PC-3 (cell line): ENCODE measurements at regions not wholly inside any gene's neighbourhood (a gene's known extent, or its start where the extent isn't known, plus 50 kb on each side); places are given as distances from the start of the nearest gene placed in this dataset.
A peak's percentile ranks its signal among the peaks of the same experiment; 100 is the strongest.

Source experiments
- ATAC-seq: fragments of 200-7000 bp; cut with Tn5 transposase; 2 replicates; pipeline ENCODE4 v1.9.1; 2020; ENCODE audit warnings: mild to moderate bottlenecking, moderate library complexity
- BruUV-seq: library from RNA; stranded (reverse); fragments of 400-500 nt; replicated peaks from 2 replicates; lab custom pipeline; 2021; lab: Mats Ljungman, UMichigan
- CTCF ChIA-PET: fragments of 300-600 bp; sonication (Branson Sonifier 250); formaldehyde crosslinking; loops from one replicate; lab custom pipeline; 2022; ENCODE audit warnings: antibody characterized with exemption; lab: Charles Lee
- POLR2A ChIA-PET: fragments of 300-600 bp; sonication (Branson Sonifier 250); formaldehyde crosslinking; loops from one replicate; lab custom pipeline; 2022; ENCODE audit warnings: antibody characterized with exemption; ENCODE audit not compliant: unreplicated experiment; lab: Charles Lee
- DNase-seq: peaks from one replicate; pipeline ENCODE4 v3.0.0-alpha.2; 2015
- H2AFZ ChIP-seq: fragments of 300-600 bp; sonication (generic); 2 replicates; pipeline ENCODE4 v1.6.0; 2016; ENCODE audit warnings: antibody characterized with exemption, low read length
- H3F3A ChIP-seq: fragments of 300-600 bp; sonication (generic); one replicate; pipeline ENCODE4 v1.6.0; 2017; ENCODE audit warnings: antibody characterized with exemption, low read length, control low read depth, mild to moderate bottlenecking; ENCODE audit not compliant: unreplicated experiment
- H3K27ac ChIP-seq: fragments of 300-600 bp; sonication (generic); 2 replicates; pipeline ENCODE4 v1.5.1; 2016; ENCODE audit warnings: mild to moderate bottlenecking, low read length
- H3K27me3 ChIP-seq: fragments of 300-600 bp; sonication (generic); 2 replicates; pipeline ENCODE4 v1.6.1; 2016; ENCODE audit warnings: low read length, mixed read lengths
- H3K36me3 ChIP-seq: fragments of 300-600 bp; sonication (generic); 2 replicates; pipeline ENCODE4 v1.6.1; 2016; ENCODE audit warnings: low read depth, mixed run types, low read length, mixed read lengths
- H3K4me1 ChIP-seq: fragments of 300-600 bp; sonication (generic); 2 replicates; pipeline ENCODE4 v1.5.1; 2016; ENCODE audit warnings: low read length; ENCODE audit not compliant: insufficient read depth
- H3K4me2 ChIP-seq: fragments of 300-600 bp; sonication (generic); 2 replicates; pipeline ENCODE4 v1.6.0; 2016; ENCODE audit warnings: low read length
- H3K4me3 ChIP-seq: fragments of 300-600 bp; sonication (generic); 2 replicates; pipeline ENCODE4 v1.5.1; 2016; ENCODE audit warnings: mild to moderate bottlenecking, low read length, mixed read lengths
- H3K79me2 ChIP-seq: fragments of 300-600 bp; sonication (generic); 2 replicates; pipeline ENCODE4 v1.6.1; 2017; ENCODE audit warnings: low read length, mixed read lengths
- H3K9ac ChIP-seq: fragments of 300-600 bp; sonication (generic); 2 replicates; pipeline ENCODE4 v1.6.0; 2016; ENCODE audit warnings: mild to moderate bottlenecking, low read length
- H3K9me2 ChIP-seq: fragments of 300-600 bp; sonication (generic); replicated peaks from 2 replicates; pipeline ENCODE4 v1.6.1; 2016; ENCODE audit warnings: mixed run types, low read length, mixed read lengths
- H3K9me3 ChIP-seq: fragments of 300-600 bp; sonication (generic); 2 replicates; pipeline ENCODE4 v1.6.1; 2016; ENCODE audit warnings: low read length, mixed read lengths
- H4K20me1 ChIP-seq: fragments of 300-600 bp; sonication (generic); 2 replicates; pipeline ENCODE4 v1.6.1; 2016; ENCODE audit warnings: low read length, mixed read lengths
- CTCF ChIP-seq: fragments of 300-600 bp; sonication (generic); conservative IDR thresholded peaks from 2 replicates; pipeline ENCODE4 v1.5.1; 2017; ENCODE audit warnings: antibody characterized with exemption, low read depth, mild to moderate bottlenecking, low read length
- EZH2 ChIP-seq: fragments of 300-600 bp; sonication (generic); IDR thresholded peaks from one replicate; pipeline ENCODE4 v1.6.1; 2017; ENCODE audit warnings: antibody characterized with exemption, mild to moderate bottlenecking, low read length; ENCODE audit not compliant: unreplicated experiment
- EZH2phosphoT487 ChIP-seq: fragments of 300-600 bp; sonication (generic); IDR thresholded peaks from 2 replicates; pipeline ENCODE4 v1.6.1; 2018; ENCODE audit warnings: mild to moderate bottlenecking, antibody characterized with exemption, low read length, borderline replicate concordance
- intact Hi-C: fragments of 100-400 bp; cut with micrococcal nuclease; formaldehyde crosslinking; loops from 2 replicates; pipeline ENCODE4 v1.9.0; 2023

GRCh38 chr2:217047631-217048030, 187.8 kb upstream of the TNP1 start:
- CTCF ChIA-PET = no interaction called here
- POLR2A ChIA-PET = interaction anchor here (0.6 kb wide), 1 partner anchor 99 kb away, joined by 4 read pairs; no protein-coding TSS in a partner anchor
- H4K20me1 ChIP-seq = no peaks in the 10 kb centered on the region
- no peaks in the 10 kb centered on the region for H3K9me3 ChIP-seq
- no peaks in the 10 kb centered on the region for H3K27me3 ChIP-seq
- H3K4me1 ChIP-seq = peaks cover 12% of the 10 kb centered on the region
- no peaks in the 10 kb centered on the region for H3K9me2 ChIP-seq
- no TSS peak for BruUV-seq
- peak; percentile 42 for ATAC-seq
- no peaks in the 10 kb centered on the region for H3F3A ChIP-seq
- no peak overlapping the region for H3K4me2 ChIP-seq
- H3K9ac ChIP-seq = no peak overlapping the region
- no peak overlapping the region for H2AFZ ChIP-seq
- TF ChIP-seq EZH2 (no peak), CTCF (no peak), EZH2phosphoT487 (no peak)
- intact Hi-C loops = no loop called here
- H3K36me3 ChIP-seq = no peaks in the 10 kb centered on the region
- peak; percentile 23 for DNase-seq
- no peak overlapping the region for H3K27ac ChIP-seq
- no peaks in the 10 kb centered on the region for H3K79me2 ChIP-seq
- no peak overlapping the region for H3K4me3 ChIP-seq

DNA sequence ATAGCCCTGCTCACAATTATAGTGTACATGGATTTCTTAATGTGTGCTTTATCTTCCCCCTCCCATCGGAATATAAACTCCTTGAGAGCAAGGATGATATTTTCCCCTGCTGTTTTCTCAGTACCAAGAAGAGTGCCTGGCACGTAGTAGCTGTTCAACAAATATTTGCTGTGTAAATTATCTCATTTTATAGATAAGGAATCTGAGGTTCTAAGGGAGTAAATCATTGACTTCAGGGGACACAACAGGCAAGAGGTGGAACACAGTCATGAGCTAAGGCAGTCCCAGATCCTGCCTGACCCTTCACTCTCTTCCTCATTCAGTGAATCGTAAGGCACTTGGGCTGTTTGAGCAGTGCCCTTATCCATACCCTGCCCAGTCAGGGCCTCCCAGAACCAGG, 187.3 kb upstream of the TNP1 start:
- no peak for TF ChIP-seq CTCF
- no peak for TF ChIP-seq EZH2phosphoT487
- TF ChIP-seq EZH2 = no peak
- CTCF ChIA-PET = no interaction called here
- POLR2A ChIA-PET = no interaction called here
- Histone ChIP-seq H3F3A (no peaks in the 10 kb centered on the region), H3K9me2 (no peaks in the 10 kb centered on the region), H3K9ac (no peak overlapping the region), H3K9me3 (no peaks in the 10 kb centered on the region), H2AFZ (no peak overlapping the region; the same call in 1 of the 2 replicates), H3K79me2 (no peaks in the 10 kb centered on the region), H3K27ac (no peak overlapping the region), H3K4me3 (no peak overlapping the region), H4K20me1 (no peaks in the 10 kb centered on the region), H3K36me3 (no peaks in the 10 kb centered on the region), H3K4me1 (peaks cover 12% of the 10 kb centered on the region), H3K4me2 (no peak overlapping the region), H3K27me3 (no peaks in the 10 kb centered on the region)
- ATAC-seq (peak; percentile 61), DNase-seq (peak; percentile 36)
- BruUV-seq = no TSS peak
- intact Hi-C loops = no loop called here

DNA sequence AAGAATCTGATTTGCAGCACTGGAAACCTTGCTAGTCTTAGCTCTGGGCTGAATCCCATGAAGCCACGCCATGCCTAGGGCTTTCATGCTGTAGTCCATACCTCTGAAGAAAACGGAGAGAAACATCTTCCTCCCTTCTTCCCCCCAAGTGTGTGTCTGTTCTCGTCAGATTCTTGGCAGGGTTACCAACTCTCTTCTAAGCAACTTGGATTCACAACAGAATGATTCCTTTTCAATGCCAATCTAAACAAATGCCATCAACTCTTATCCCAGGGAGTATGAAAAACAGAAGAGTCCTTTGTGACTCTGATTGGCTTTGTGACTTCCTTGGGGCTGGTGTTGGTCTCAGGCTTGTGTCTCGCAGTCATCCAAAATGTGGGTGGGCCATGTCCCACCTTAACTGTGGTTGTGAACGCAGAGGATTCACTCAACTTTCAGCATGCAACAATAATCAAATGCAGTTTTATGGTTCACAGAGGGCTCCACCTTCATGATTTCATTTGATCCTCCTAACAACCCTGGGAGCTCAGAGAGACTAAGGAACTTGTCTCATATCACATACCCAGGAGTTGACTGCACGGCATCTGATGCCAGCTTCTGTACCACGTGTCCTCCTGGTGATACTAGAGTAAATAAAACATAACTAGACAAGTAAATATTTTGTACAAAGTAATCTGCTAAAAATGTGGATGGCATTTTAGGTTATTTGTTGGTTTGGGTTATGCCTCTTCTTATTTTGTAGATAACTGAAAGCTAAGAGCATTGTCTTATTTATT, 186.0 kb upstream of the TNP1 start:
- intact Hi-C loops = no loop called here

More for the DNA sequence above, 186.0 kb upstream of the TNP1 start:
- Histone ChIP-seq H3F3A (no peaks in the 10 kb centered on the region), H3K79me2 (no peaks in the 10 kb centered on the region), H3K27ac (no peak overlapping the region), H3K4me3 (no peak overlapping the region), H4K20me1 (no peaks in the 10 kb centered on the region), H2AFZ (no peak overlapping the region), H3K9me2 (no peaks in the 10 kb centered on the region), H3K4me2 (no peak overlapping the region), H3K9ac (no peak overlapping the region), H3K27me3 (no peaks in the 10 kb centered on the region), H3K4me1 (peaks cover 12% of the 10 kb centered on the region), H3K9me3 (no peaks in the 10 kb centered on the region), H3K36me3 (no peaks in the 10 kb centered on the region)
- CTCF ChIA-PET = no interaction called here
- POLR2A ChIA-PET = no interaction called here
- TF ChIP-seq CTCF = no peak
- no peak for TF ChIP-seq EZH2phosphoT487
- TF ChIP-seq EZH2 = no peak
- DNase-seq = peak; percentile 50
- BruUV-seq = no TSS peak
- no peak for ATAC-seq
